Iris pigment epithelial cell (primary cell): ENCODE measurements at regions not wholly inside any gene's neighbourhood (a gene's known extent, or its start where the extent isn't known, plus 50 kb on each side); places are given as distances from the start of the nearest gene placed in this dataset.
"Not testable (repeated sequence)": the region's sequence is repeated elsewhere in the genome, so short reads cannot be mapped to it uniquely, and the experiment has no call there.

Source experiments
- DNase-seq: peaks from one replicate; pipeline ENCODE4 v3.0.0-alpha.2; 2011; ENCODE audit warnings: low read depth

- DNase-seq, result no peak
These were observed 510.2 kb upstream of the KLF6 start for GRCh38 chr10:4294996-4295792.

- DNase-seq, result no peak
These were observed 509.3 kb upstream of the KLF6 start for GRCh38 chr10:4294271-4294670.

GRCh38 chr10:4291990-4292389 lies 507.0 kb upstream of the KLF6 start:
- no peak for DNase-seq

- peak; percentile 56 for DNase-seq
These were observed 500.1 kb upstream of the KLF6 start for GRCh38 chr10:4285121-4285520.

GRCh38 chr10:4283846-4284610 lies 499.0 kb upstream of the KLF6 start:
- peak; percentile 79 for DNase-seq

- no peak for DNase-seq
These were observed 497.5 kb upstream of the KLF6 start for GRCh38 chr10:4282496-4282895.

- peak; percentile 44 for DNase-seq
These were observed 496.3 kb upstream of the KLF6 start for GRCh38 chr10:4281190-4281825.

GRCh38 chr10:4280461-4281189 lies 495.6 kb upstream of the KLF6 start:
- peak; percentile 63 for DNase-seq

- peak; percentile 39 for DNase-seq
These were observed 494.6 kb upstream of the KLF6 start for GRCh38 chr10:4279655-4280054.

GRCh38 chr10:4278186-4278585 lies 493.2 kb upstream of the KLF6 start:
- no peak for DNase-seq

- DNase-seq, result no peak
These were observed 491.1 kb upstream of the KLF6 start for GRCh38 chr10:4276151-4276550.

- DNase-seq, result not testable (repeated sequence)
These were observed 489.7 kb upstream of the KLF6 start for GRCh38 chr10:4274671-4275070.

- no peak for DNase-seq
These were observed 486.2 kb upstream of the KLF6 start for GRCh38 chr10:4271193-4271592.

- peak; percentile 92 for DNase-seq
These were observed 485.1 kb upstream of the KLF6 start for GRCh38 chr10:4270116-4270515.

GRCh38 chr10:4268490-4268889 lies 483.5 kb upstream of the KLF6 start:
- DNase-seq, result not testable (repeated sequence)

- peak; percentile 41 for DNase-seq
These were observed 482.2 kb upstream of the KLF6 start for GRCh38 chr10:4267086-4267773.

- peak; percentile 70 for DNase-seq
These were observed 481.5 kb upstream of the KLF6 start for GRCh38 chr10:4266416-4267085.

GRCh38 chr10:4265964-4266363 lies 481.0 kb upstream of the KLF6 start:
- no peak for DNase-seq

GRCh38 chr10:4264209-4264865 lies 479.3 kb upstream of the KLF6 start:
- DNase-seq, result no peak

- no peak for DNase-seq
These were observed 478.6 kb upstream of the KLF6 start for GRCh38 chr10:4263601-4263921.
